HepG2 (cell line): ENCODE measurements at regions not wholly inside any gene's neighbourhood (a gene's known extent, or its start where the extent isn't known, plus 50 kb on each side); places are given as distances from the start of the nearest gene placed in this dataset.

Source experiments
- ATF6 ChIP-seq: sonication (generic); formaldehyde crosslinking; conservative IDR thresholded peaks from 2 replicates; pipeline ENCODE4 v1.4.0; 2020; ENCODE audit warnings: missing genetic modification reagents
- HDAC2 ChIP-seq: sonication (generic); formaldehyde crosslinking; IDR thresholded peaks from 2 replicates; pipeline ENCODE4 v1.4.0; 2020; ENCODE audit warnings: missing genetic modification reagents
- IRF1 ChIP-seq: sonication (generic); formaldehyde crosslinking; IDR thresholded peaks from 2 replicates; pipeline ENCODE4 v1.4.0; 2020; ENCODE audit warnings: low read depth, mild to moderate bottlenecking, missing genetic modification reagents
- RELA ChIP-seq: sonication (generic); formaldehyde crosslinking; IDR thresholded peaks from 2 replicates; pipeline ENCODE4 v1.4.0; 2020; ENCODE audit warnings: missing genetic modification reagents
- ZBTB14 ChIP-seq: sonication (generic); formaldehyde crosslinking; IDR thresholded peaks from 2 replicates; pipeline ENCODE4 v1.4.0; 2020; ENCODE audit warnings: missing genetic modification reagents
- ZBTB4 ChIP-seq: sonication (generic); formaldehyde crosslinking; IDR thresholded peaks from 2 replicates; pipeline ENCODE4 v1.4.0; 2020; ENCODE audit warnings: missing genetic modification reagents, mild to moderate bottlenecking, borderline replicate concordance
- ZIK1 ChIP-seq: sonication (generic); formaldehyde crosslinking; IDR thresholded peaks from 2 replicates; pipeline ENCODE4 v1.5.0; 2020; ENCODE audit warnings: mild to moderate bottlenecking, low read depth, missing genetic modification reagents, borderline replicate concordance
- ZKSCAN5 ChIP-seq: sonication (generic); formaldehyde crosslinking; IDR thresholded peaks from 2 replicates; pipeline ENCODE4 v1.5.1; 2020; ENCODE audit warnings: mild to moderate bottlenecking, missing genetic modification reagents
- ZNF18 ChIP-seq: sonication (generic); formaldehyde crosslinking; IDR thresholded peaks from 2 replicates; pipeline ENCODE4 v1.8.0; 2022; ENCODE audit warnings: mild to moderate bottlenecking, missing genetic modification reagents; ENCODE audit not compliant: insufficient replicate concordance
- ZNF292 ChIP-seq: sonication (generic); formaldehyde crosslinking; IDR thresholded peaks from 2 replicates; pipeline ENCODE4 v1.8.1; 2022; ENCODE audit warnings: mild to moderate bottlenecking, low read depth, missing genetic modification reagents, borderline replicate concordance
- ZNF3 ChIP-seq: IDR thresholded peaks from 2 replicates; pipeline ENCODE4 v1.7.0; 2017; ENCODE audit warnings: inconsistent platforms
- ZNF549 ChIP-seq: sonication (generic); formaldehyde crosslinking; IDR thresholded peaks from 2 replicates; pipeline ENCODE4 v1.5.0; 2020; ENCODE audit warnings: missing genetic modification reagents
- ZNF609 ChIP-seq: sonication (generic); formaldehyde crosslinking; IDR thresholded peaks from 2 replicates; pipeline ENCODE4 v1.4.0; 2020; ENCODE audit warnings: mild to moderate bottlenecking, missing genetic modification reagents, borderline replicate concordance
- ZNF678 ChIP-seq: sonication (generic); formaldehyde crosslinking; IDR thresholded peaks from 2 replicates; pipeline ENCODE4 v1.4.0; 2020; ENCODE audit warnings: mild to moderate bottlenecking, missing genetic modification reagents

- TF ChIP-seq ZNF609 (CRISPR knock-in tag), result no peak
- TF ChIP-seq ZIK1 (CRISPR knock-in tag), result no peak
- no peak for TF ChIP-seq RELA (CRISPR knock-in tag)
- no peak for TF ChIP-seq ZNF3
- TF ChIP-seq HDAC2 (CRISPR knock-in tag), result no peak
- TF ChIP-seq ZBTB4 (CRISPR knock-in tag), result no peak
- no peak for TF ChIP-seq ZKSCAN5 (CRISPR knock-in tag)
- TF ChIP-seq ZNF678 (CRISPR knock-in tag), result no peak
- TF ChIP-seq ZNF292, result no peak
- no peak for TF ChIP-seq ZBTB14 (CRISPR knock-in tag)
- TF ChIP-seq IRF1 (CRISPR knock-in tag), result no peak
- no peak for TF ChIP-seq ZNF18 (CRISPR knock-in tag)
- no peak for TF ChIP-seq ATF6 (CRISPR knock-in tag)
- TF ChIP-seq ZNF549 (CRISPR knock-in tag), result no peak
Measured at GRCh38 chr5:31047007-31047406, 146.5 kb upstream of the CDH6 start (continued).
